Hepatocyte (in vitro differentiated cells): ENCODE measurements at regions not wholly inside any gene's neighbourhood (a gene's known extent, or its start where the extent isn't known, plus 50 kb on each side); places are given as distances from the start of the nearest gene placed in this dataset.

Experiments
- EZH2phosphoT487 ChIP-seq: fragments of 200-600 bp; sonication (generic); IDR thresholded peaks from one replicate; pipeline ENCODE4 v1.6.1; 2018; ENCODE audit warnings: antibody characterized with exemption, mild to moderate bottlenecking, low read depth, moderate library complexity; ENCODE audit not compliant: unreplicated experiment, severe bottlenecking
- TF ChIP-seq, protein P1 (sequence below): fragments of 200-600 bp; sonication (generic); IDR thresholded peaks from 2 replicates; pipeline ENCODE4 v1.5.1; 2016; ENCODE audit warnings: antibody characterized with exemption, mild to moderate bottlenecking; ENCODE audit not compliant: poor library complexity

DNA sequence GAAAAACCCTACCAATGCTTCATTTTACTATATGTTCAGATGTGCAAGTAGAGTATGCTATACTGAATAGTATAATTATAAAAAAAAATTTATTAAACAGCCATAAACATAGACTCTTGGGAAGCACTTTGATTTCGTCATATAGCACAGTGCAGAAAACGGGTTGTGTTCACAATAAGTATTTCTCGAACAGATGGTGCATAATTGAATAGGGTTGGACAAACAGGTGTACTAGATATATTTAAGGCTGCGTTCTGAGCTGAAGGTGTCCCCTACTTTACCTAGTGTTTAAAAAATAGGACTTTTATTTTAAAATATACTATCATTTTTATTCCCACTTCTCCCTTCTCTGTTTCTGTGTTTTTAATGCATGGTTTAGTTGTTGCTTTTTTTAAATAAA lies 841.5 kb downstream of the ANKRD7 start:
- TF ChIP-seq, protein P1, sequence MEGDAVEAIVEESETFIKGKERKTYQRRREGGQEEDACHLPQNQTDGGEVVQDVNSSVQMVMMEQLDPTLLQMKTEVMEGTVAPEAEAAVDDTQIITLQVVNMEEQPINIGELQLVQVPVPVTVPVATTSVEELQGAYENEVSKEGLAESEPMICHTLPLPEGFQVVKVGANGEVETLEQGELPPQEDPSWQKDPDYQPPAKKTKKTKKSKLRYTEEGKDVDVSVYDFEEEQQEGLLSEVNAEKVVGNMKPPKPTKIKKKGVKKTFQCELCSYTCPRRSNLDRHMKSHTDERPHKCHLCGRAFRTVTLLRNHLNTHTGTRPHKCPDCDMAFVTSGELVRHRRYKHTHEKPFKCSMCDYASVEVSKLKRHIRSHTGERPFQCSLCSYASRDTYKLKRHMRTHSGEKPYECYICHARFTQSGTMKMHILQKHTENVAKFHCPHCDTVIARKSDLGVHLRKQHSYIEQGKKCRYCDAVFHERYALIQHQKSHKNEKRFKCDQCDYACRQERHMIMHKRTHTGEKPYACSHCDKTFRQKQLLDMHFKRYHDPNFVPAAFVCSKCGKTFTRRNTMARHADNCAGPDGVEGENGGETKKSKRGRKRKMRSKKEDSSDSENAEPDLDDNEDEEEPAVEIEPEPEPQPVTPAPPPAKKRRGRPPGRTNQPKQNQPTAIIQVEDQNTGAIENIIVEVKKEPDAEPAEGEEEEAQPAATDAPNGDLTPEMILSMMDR: no peak
- TF ChIP-seq EZH2phosphoT487: no peak
